Dendritic cell treated with granulocyte-macrophage colony-stimulating factor and Interleukin-4, amounts not matched to agents 40 ng/mL and 50 ng/mL, for 4 days (primary cell): ENCODE measurements at regions not wholly inside any gene's neighbourhood (a gene's known extent, or its start where the extent isn't known, plus 50 kb on each side); places are given as distances from the start of the nearest gene placed in this dataset.
"Not testable (repeated sequence)": the region's sequence is repeated elsewhere in the genome, so short reads cannot be mapped to it uniquely, and the experiment has no call there.

Experiments used
- H3K27ac Mint-ChIP-seq: one replicate; pipeline ENCODE4 v1.8.0; 2022; ENCODE audit warnings: mild to moderate bottlenecking, mixed read lengths
- H3K27me3 Mint-ChIP-seq: one replicate; pipeline ENCODE4 v1.8.0; 2022; ENCODE audit warnings: mild to moderate bottlenecking, mixed read lengths
- H3K36me3 Mint-ChIP-seq: one replicate; pipeline ENCODE4 v1.8.0; 2022; ENCODE audit warnings: low read depth, mixed read lengths
- H3K4me1 Mint-ChIP-seq: one replicate; pipeline ENCODE4 v1.8.0; 2022; ENCODE audit warnings: low read depth, mixed read lengths
- H3K4me3 Mint-ChIP-seq: one replicate; pipeline ENCODE4 v1.8.0; 2022; ENCODE audit warnings: mild to moderate bottlenecking, moderate library complexity, mixed read lengths
- H3K9me3 Mint-ChIP-seq: one replicate; pipeline ENCODE4 v1.8.0; 2022; ENCODE audit warnings: mixed read lengths
- intact Hi-C: fragments of 100-400 bp; cut with micrococcal nuclease; formaldehyde crosslinking; loops from one replicate; pipeline ENCODE4 v1.15.0; 2022

DNA sequence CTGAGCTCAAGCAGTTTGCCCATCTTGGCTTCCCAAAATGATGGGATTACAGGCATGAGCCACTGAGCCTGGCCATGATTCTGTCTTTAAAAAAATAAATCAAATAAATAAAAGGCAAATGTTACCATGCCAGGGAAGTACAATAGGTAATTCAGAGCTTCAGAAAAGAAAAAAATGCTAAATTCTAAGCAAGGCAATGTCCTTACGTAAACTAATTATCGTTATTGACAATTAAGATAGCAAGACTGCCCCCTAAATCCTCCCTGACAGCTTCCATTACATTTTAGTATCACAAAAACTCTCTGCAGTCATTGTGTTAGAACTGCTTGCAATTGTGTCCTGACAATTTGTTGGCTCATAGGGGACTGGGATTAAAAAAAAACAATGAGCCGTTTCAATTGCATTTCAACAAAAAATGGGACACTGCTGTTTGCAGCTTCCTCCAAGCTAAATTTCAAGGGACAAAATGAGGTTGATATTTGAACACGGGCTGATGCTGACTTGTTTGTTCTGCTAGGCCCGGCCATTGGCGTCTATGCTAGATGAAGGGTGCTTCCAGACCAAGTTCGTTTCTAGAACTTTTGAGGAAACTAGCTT, 88.9 kb downstream of the MOGAT1 start:
- Mint-ChIP-seq H3K27ac (no peak overlapping the region), H3K9me3 (peaks cover 8% of the 10 kb centered on the region), H3K4me3 (no peak overlapping the region), H3K27me3 (no peaks in the 10 kb centered on the region), H3K36me3 (no peaks in the 10 kb centered on the region), H3K4me1 (no peaks in the 10 kb centered on the region)
- intact Hi-C loops, result no loop called here

DNA sequence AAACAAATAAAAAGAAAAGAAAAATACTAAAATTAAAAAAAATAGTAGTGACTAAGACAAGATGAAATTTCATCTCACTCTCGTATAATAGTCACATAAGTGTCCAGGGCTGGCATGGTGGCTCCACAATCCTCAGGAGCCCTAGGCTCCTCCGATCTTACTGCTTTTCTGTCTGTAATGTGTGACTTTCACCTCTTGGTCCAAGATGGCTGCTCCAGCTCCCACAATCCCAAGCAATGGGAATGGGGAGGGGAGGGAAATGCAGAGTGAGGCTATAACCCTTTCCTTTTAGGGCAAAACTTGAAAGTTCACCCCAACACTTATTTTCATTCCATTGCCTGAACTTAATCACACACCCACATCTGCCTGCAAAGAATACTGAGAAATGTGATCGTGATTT, 90.4 kb downstream of the MOGAT1 start:
- no peaks in the 10 kb centered on the region for H3K36me3 Mint-ChIP-seq
- peaks cover 2% of the 10 kb centered on the region for H3K27me3 Mint-ChIP-seq
- H3K9me3 Mint-ChIP-seq, result peaks cover 8% of the 10 kb centered on the region
- intact Hi-C loops, result no loop called here
- no peak overlapping the region for H3K4me3 Mint-ChIP-seq
- no peak overlapping the region for H3K27ac Mint-ChIP-seq
- H3K4me1 Mint-ChIP-seq, result no peaks in the 10 kb centered on the region

DNA sequence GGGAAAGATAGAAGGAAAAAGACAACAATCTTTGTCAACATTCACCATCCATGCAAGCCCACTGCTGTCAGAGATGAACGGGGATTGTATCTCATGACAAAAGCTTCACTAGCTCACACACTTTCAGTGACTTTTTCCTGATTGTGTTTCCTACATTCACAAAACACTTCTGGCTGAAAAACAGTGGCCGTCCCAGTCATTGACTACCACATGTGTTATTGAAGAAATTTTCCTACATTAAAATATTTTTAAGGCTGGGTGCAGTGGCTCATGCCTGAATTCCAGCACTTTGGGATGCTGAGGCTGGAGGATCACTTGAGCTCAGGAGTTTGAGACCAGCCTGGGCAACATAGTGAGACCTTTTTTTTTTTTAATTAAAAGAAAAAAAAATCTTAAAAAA, 90.9 kb downstream of the MOGAT1 start:
- H3K4me1 Mint-ChIP-seq, result no peaks in the 10 kb centered on the region

DNA sequence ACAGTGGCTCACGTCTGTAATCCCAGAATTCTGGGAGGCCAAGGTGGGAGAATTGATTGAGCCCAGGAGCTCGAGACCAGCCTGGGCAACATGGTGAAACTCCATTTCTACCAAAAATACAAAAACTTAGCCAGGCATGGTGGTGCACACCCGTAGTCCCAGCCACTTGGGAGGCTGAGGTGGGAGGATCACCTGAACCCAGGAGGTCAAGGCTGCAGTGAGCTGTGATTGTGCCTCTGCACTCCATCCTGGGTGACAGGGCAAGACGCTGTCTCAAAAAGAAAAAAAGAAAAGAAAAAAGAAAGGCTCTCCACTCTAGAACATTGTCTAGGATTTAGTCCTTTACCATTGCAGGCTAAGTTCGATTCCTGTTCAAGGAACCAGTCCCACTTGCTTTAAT, 94.4 kb downstream of the MOGAT1 start:
- H3K9me3 Mint-ChIP-seq, H3K36me3 Mint-ChIP-seq, intact Hi-C loops, H3K4me3 Mint-ChIP-seq, H3K27me3 Mint-ChIP-seq, H3K4me1 Mint-ChIP-seq, H3K27ac Mint-ChIP-seq: not testable (repeated sequence)

More for the DNA sequence above, 90.9 kb downstream of the MOGAT1 start:
- Mint-ChIP-seq H3K9me3 (peaks cover 8% of the 10 kb centered on the region), H3K36me3 (no peaks in the 10 kb centered on the region), H3K4me3 (no peak overlapping the region), H3K27ac (no peak overlapping the region), H3K27me3 (peaks cover 2% of the 10 kb centered on the region)
- intact Hi-C loops, result no loop called here

DNA sequence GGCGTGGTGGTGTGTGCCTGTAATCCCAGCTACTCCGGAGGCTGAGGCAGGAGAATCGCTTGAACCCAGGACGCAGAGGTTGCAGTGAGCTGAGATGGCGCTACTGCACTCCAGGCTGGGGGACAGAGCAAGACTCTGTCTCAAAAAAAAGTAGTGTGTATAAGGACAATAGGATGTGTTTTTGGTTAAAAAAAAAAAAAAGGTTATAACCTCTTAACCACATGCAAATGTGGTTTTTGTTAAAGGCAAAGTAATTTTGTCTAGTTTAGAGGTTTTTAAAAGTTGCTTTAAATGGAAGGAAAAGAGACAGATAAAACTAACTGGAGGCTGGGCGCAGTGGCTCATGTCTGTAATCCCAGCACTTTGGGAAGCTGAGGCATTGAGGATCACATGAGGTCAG, 92.8 kb upstream of the ACSL3 start:
- H3K36me3 Mint-ChIP-seq, H3K4me3 Mint-ChIP-seq, H3K27ac Mint-ChIP-seq, H3K27me3 Mint-ChIP-seq, intact Hi-C loops, H3K4me1 Mint-ChIP-seq, H3K9me3 Mint-ChIP-seq: not testable (repeated sequence)

DNA sequence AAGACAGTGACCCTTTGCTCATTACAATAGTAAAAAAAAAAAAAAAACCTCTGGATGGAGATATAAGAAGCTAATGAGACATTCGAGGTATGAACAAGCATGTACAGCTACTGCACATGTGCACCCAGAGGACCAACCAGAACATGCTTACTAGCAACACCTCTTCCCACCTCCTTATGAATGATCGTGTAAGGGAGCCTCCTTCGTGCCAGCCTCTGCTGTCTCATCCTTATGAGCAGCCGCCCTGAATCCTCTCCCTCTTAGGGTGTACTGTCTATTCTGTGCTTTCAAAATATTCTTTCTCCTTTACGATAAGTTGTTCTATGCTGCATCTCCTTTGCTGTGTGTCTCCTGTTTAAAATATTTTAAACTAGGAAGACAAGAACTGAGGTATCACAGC, 91.4 kb upstream of the ACSL3 start:
- Mint-ChIP-seq H3K27me3 (peaks cover 6% of the 10 kb centered on the region), H3K4me3 (no peak overlapping the region), H3K4me1 (no peaks in the 10 kb centered on the region), H3K27ac (no peak overlapping the region), H3K9me3 (no peaks in the 10 kb centered on the region), H3K36me3 (no peaks in the 10 kb centered on the region)
- intact Hi-C loops, result no loop called here

DNA sequence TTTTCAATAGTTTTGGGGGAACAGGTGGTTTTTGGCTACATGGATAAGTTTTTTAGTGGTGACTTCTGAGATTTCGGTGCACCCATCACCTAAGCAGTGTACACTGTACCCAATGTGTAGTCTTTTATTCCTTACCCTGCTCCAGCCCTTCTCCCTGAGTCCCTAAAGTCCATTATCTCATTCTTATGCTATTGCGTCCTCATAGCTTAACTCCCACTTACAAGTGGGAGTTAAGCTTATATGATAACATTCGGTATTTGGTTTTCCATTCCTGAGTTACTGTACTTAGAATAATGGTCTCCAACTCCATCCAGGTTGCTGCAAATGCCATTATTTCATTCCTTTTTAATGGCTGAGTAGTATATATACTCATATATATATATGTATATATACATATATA, 90.9 kb upstream of the ACSL3 start:
- Mint-ChIP-seq H3K9me3 (no peaks in the 10 kb centered on the region), H3K4me1 (peaks cover 3% of the 10 kb centered on the region), H3K27ac (no peak overlapping the region), H3K27me3 (peaks cover 6% of the 10 kb centered on the region), H3K36me3 (no peaks in the 10 kb centered on the region), H3K4me3 (no peak overlapping the region)
- intact Hi-C loops, result no loop called here

DNA sequence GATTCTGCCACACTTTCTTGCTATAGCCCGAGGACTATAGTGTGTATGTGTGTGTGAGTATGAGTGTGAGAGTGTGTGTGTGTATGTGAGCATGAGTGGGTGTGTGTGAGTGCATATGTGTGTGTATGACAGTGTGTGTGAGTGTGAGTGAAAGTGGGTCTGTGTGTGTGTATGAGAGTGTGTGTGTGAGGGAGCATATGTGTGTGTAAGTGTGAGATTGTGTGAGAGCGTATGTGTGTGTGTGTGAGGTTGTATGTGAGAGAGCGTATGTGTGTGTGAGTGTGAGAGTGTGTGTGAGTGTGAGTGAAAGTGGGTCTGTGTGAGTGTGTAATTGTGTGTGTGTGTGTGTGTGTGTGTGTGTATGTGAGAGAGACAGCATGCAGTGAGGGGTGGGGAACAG, 89.0 kb upstream of the ACSL3 start:
- no peak overlapping the region for H3K27ac Mint-ChIP-seq
- no peaks in the 10 kb centered on the region for H3K36me3 Mint-ChIP-seq
- no peaks in the 10 kb centered on the region for H3K9me3 Mint-ChIP-seq
- intact Hi-C loops, result no loop called here
- peaks cover 4% of the 10 kb centered on the region for H3K27me3 Mint-ChIP-seq
- no peak overlapping the region for H3K4me3 Mint-ChIP-seq
- H3K4me1 Mint-ChIP-seq, result peaks cover 5% of the 10 kb centered on the region

DNA sequence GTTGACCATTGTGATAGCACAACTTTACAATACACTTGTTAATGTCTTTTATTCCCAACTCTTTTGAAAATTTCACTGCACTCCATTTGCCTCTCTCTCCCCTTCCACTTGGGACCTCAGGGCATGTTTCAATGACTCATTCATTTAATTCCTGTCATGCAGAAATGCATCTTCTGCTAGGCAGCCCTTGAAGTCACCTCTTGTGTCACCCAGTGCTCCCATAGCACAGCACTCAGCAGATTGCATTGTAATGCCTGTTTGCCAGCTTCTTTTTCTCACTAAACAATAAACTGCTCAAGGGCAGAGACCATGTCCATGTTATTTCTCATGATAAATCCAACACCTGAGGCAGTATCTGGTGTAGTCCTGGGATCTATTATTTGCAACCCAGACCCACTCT, 85.9 kb upstream of the ACSL3 start:
- H3K9me3 Mint-ChIP-seq, result no peaks in the 10 kb centered on the region
- H3K4me1 Mint-ChIP-seq, result peaks cover 7% of the 10 kb centered on the region
- no peak overlapping the region for H3K4me3 Mint-ChIP-seq
- intact Hi-C loops, result no loop called here
- no peaks in the 10 kb centered on the region for H3K36me3 Mint-ChIP-seq
- no peak overlapping the region for H3K27ac Mint-ChIP-seq
- no peaks in the 10 kb centered on the region for H3K27me3 Mint-ChIP-seq

DNA sequence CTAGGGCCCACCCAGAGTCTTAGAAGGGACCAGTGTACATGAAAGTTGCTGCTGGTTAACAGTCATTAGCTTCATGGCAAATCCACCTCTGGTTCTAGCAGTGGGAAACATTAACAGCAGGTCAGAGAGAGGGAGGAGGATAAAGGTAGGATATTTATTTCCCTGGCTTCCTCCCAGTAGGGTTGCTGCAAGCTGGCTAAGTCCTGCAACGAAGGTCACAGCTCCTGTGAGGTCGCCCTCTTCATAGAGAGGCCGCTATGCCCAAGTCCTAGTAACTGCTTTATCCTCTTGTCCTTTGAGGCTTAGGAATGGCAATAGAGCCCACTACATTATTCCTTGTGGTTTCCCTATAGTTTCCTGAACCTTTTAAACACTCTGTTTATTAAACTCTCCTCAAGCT, 84.0 kb upstream of the ACSL3 start:
- no peak overlapping the region for H3K4me3 Mint-ChIP-seq
- H3K36me3 Mint-ChIP-seq, result no peaks in the 10 kb centered on the region

DNA sequence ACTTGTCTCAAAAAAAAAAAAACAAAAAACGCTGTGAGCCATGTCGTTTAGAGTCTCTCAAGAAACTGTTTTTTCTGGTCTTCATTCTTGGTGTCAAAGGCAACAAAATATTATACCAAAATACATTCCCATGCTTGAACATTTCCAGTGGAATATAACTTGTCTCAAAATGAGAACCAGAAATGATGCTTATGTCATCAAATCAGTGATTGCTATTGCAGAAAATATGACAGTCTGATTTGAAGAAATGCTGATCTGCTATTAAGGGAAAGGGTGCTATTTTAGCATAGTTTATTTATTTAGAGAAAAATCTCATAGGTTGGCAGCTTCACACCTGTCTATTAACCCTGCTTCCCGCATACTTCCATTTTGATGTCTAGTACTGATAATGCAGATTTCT, 82.4 kb upstream of the ACSL3 start:
- intact Hi-C loops, result no loop called here
- H3K4me1 Mint-ChIP-seq, result peaks cover 12% of the 10 kb centered on the region
- H3K27ac Mint-ChIP-seq, result no peak overlapping the region
- peaks cover 9% of the 10 kb centered on the region for H3K9me3 Mint-ChIP-seq
- H3K4me3 Mint-ChIP-seq, result no peak overlapping the region
- no peaks in the 10 kb centered on the region for H3K27me3 Mint-ChIP-seq
- no peaks in the 10 kb centered on the region for H3K36me3 Mint-ChIP-seq

More for the DNA sequence above, 84.0 kb upstream of the ACSL3 start:
- peaks cover 12% of the 10 kb centered on the region for H3K4me1 Mint-ChIP-seq
- H3K27me3 Mint-ChIP-seq, result no peaks in the 10 kb centered on the region
- H3K27ac Mint-ChIP-seq, result no peak overlapping the region
- H3K9me3 Mint-ChIP-seq, result peaks cover 9% of the 10 kb centered on the region
- intact Hi-C loops, result no loop called here

- Mint-ChIP-seq H3K27ac (no peak overlapping the region), H3K27me3 (no peaks in the 10 kb centered on the region), H3K4me3 (no peak overlapping the region), H3K9me3 (peaks cover 9% of the 10 kb centered on the region), H3K36me3 (no peaks in the 10 kb centered on the region), H3K4me1 (peaks cover 12% of the 10 kb centered on the region)
- intact Hi-C loops, result no loop called here
These were observed 81.5 kb upstream of the ACSL3 start for GRCh38 chr2:222779145-222779832.

DNA sequence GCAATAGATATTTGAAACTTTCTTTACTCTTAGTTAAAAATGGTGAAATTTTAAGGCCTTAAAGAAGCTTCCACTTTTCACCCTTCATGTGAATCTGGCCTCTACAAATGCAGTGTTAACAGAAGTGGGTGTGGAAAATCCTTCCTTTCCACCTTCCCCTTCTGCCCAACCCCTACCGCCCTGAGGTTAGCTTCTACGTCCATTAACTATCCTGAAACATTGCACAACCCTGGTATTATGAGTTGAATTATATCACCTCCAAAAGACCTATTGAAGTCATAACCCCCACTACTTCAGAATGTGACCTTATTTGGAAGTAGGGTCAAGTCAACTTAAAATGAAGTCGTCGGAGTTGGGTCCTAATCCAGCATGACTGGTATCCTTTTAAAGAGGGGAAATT, 80.8 kb upstream of the ACSL3 start:
- Mint-ChIP-seq H3K4me1 (peaks cover 8% of the 10 kb centered on the region), H3K27ac (no peak overlapping the region), H3K27me3 (no peaks in the 10 kb centered on the region), H3K4me3 (no peak overlapping the region), H3K36me3 (no peaks in the 10 kb centered on the region), H3K9me3 (peaks cover 9% of the 10 kb centered on the region)
- intact Hi-C loops, result no loop called here

GRCh38 chr2:222782201-222782730, 78.6 kb upstream of the ACSL3 start:
- Mint-ChIP-seq H3K9me3 (peaks cover 9% of the 10 kb centered on the region), H3K4me3 (no peak overlapping the region)
- intact Hi-C loops, result no loop called here

DNA sequence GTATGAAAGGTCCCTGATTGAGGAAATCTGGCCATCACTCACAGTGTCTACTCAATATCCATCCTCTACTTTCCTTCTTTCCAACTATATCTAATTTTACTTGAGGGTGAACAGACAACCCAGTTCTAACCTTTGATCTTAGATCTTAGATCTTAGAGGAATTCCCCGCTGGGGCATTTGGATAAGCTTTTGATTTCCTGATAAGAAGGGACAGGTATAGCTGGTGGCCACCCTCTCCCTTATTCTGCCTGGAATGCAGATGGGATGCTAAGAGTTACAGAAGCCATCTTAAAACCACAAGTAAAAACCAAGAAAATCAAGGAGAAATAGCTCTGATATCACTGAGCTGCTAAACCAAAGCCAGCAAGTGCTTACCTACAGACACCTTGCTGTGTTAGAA, 77.2 kb upstream of the ACSL3 start:
- Mint-ChIP-seq H3K4me1 (peaks cover 7% of the 10 kb centered on the region), H3K9me3 (peaks cover 9% of the 10 kb centered on the region), H3K27me3 (no peaks in the 10 kb centered on the region), H3K27ac (no peak overlapping the region), H3K4me3 (no peak overlapping the region), H3K36me3 (no peaks in the 10 kb centered on the region)
- intact Hi-C loops, result no loop called here

More at GRCh38 chr2:222782201-222782730, 78.6 kb upstream of the ACSL3 start:
- Mint-ChIP-seq H3K36me3 (no peaks in the 10 kb centered on the region), H3K27me3 (no peaks in the 10 kb centered on the region), H3K27ac (no peak overlapping the region), H3K4me1 (peaks cover 7% of the 10 kb centered on the region)
